ENCODE measurements at regions not wholly inside any gene's neighbourhood (a gene's known extent, or its start where the extent isn't known, plus 50 kb on each side); places are given as distances from the start of the nearest gene placed in this dataset.

DNA sequence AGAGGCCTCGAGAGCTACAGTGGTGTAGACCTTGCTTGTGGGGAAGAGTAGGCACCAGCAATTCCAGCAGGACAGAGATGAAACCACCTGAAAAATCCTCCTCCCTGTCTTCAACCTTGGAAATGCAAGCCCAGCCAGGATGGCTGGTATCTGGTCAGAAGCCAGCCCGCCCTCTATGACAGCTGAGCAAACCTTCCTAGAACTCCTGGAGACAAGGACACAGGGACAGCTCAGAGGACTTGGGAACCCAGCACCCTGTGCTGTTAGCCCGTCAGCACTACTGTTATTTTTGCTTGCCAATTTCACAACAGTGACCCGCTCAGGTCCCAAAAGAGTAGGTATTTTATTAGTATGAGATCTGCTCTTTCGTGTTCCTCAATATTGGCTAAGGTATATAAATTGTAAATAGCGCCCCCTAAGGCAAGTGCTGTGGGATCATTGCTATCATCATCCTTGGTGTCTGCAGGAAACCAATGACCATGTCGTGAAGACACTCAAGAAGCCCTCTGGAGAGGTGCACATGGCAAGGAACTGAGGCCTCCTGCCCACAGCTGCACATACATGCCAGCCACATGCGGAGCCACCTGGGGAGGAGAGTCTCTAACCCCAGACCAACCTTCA lies 156.5 kb upstream of the CHST15 start:
- TF ChIP-seq, protein P1, sequence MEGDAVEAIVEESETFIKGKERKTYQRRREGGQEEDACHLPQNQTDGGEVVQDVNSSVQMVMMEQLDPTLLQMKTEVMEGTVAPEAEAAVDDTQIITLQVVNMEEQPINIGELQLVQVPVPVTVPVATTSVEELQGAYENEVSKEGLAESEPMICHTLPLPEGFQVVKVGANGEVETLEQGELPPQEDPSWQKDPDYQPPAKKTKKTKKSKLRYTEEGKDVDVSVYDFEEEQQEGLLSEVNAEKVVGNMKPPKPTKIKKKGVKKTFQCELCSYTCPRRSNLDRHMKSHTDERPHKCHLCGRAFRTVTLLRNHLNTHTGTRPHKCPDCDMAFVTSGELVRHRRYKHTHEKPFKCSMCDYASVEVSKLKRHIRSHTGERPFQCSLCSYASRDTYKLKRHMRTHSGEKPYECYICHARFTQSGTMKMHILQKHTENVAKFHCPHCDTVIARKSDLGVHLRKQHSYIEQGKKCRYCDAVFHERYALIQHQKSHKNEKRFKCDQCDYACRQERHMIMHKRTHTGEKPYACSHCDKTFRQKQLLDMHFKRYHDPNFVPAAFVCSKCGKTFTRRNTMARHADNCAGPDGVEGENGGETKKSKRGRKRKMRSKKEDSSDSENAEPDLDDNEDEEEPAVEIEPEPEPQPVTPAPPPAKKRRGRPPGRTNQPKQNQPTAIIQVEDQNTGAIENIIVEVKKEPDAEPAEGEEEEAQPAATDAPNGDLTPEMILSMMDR (IDR thresholded peaks at IDR 0.05) = no peak
- TF ChIP-seq EP300 (IDR thresholded peaks at IDR 0.05) = no peak
- TF ChIP-seq POLR2A (IDR thresholded peaks at IDR 0.05) = no peak
- no peak for TF ChIP-seq POLR2AphosphoS5 (IDR thresholded peaks at IDR 0.05)

Data from suprapubic skin (tissue), 4 donors.